ENCODE measurements at regions not wholly inside any gene's neighbourhood (a gene's known extent, or its start where the extent isn't known, plus 50 kb on each side); places are given as distances from the start of the nearest gene placed in this dataset.

GRCh38 chr5:40274568-40274967 lies 405.1 kb upstream of the PTGER4 start:
- Histone ChIP-seq H3K23ac (ENCODE audit: insufficient read length, low read depth, low read length) (no peak overlapping the region), H2BK20ac (ENCODE audit: low read depth, low read length, poor library complexity, severe bottlenecking) (no peak overlapping the region), H3K4ac (ENCODE audit: low read depth, low read length) (no peak overlapping the region), H3K79me2 (ENCODE audit: insufficient read depth, low read length) (no peaks in the 10 kb centered on the region), H2BK15ac (ENCODE audit: low read depth, low read length) (no peak overlapping the region), H2BK120ac (ENCODE audit: low read depth, low read length, poor library complexity, severe bottlenecking) (no peak overlapping the region), H3K27ac (ENCODE audit: insufficient read length, low read depth, low read length) (no peak overlapping the region), H4K20me1 (ENCODE audit: control insufficient read depth, insufficient read depth, insufficient read length) (no peaks in the 10 kb centered on the region), H3T11ph (ENCODE audit: low read length) (no peak overlapping the region), H3K79me1 (ENCODE audit: insufficient read depth, low read depth, low read length, poor library complexity, severe bottlenecking) (no peaks in the 10 kb centered on the region), H3K4me2 (ENCODE audit: insufficient read depth, insufficient read length, low read length) (no peak overlapping the region), H2AFZ (ENCODE audit: low read length) (no peak overlapping the region), H2BK5ac (ENCODE audit: insufficient read length, low read length) (no peak overlapping the region), H3K27me3 (ENCODE audit: insufficient read depth, low read length) (no peaks in the 10 kb centered on the region), H3K9me3 (ENCODE audit: control insufficient read depth, low read depth, low read length) (no peaks in the 10 kb centered on the region), H2AK5ac (ENCODE audit: insufficient read length, low read length) (no peak overlapping the region), H4K91ac (ENCODE audit: insufficient read length, low read depth, low read length) (no peak overlapping the region), H4K8ac (replicated peaks; ENCODE audit: insufficient read length, low read depth, low read length) (no peak overlapping the region), H3K18ac (ENCODE audit: insufficient read length, low read depth, low read length) (no peak overlapping the region), H3K14ac (ENCODE audit: insufficient read depth, low read length) (no peak overlapping the region), H2BK12ac (ENCODE audit: insufficient read length, low read depth, low read length) (no peak overlapping the region), H3K4me1 (ENCODE audit: insufficient read depth, low read length) (no peaks in the 10 kb centered on the region), H3K56ac (ENCODE audit: insufficient read length, low read depth, low read length) (no peak overlapping the region), H4K5ac (ENCODE audit: insufficient read length, low read depth, low read length) (no peak overlapping the region), H3K9ac (ENCODE audit: extremely low read depth, insufficient read length, low read length) (no peak overlapping the region), H3K23me2 (ENCODE audit: insufficient read length, low read depth, low read length, poor library complexity, severe bottlenecking) (no peaks in the 10 kb centered on the region)
- no peak for DNase-seq
- Mint-ChIP-seq H3K9me3 (no peaks in the 10 kb centered on the region), H3K27me3 (ENCODE audit: low read depth) (no peaks in the 10 kb centered on the region), H3K4me3 (no peak overlapping the region), H3K36me3 (ENCODE audit: insufficient read depth in 1 of 3, low read depth in 3 of 3) (no peaks in the 10 kb centered on the region; a peak in 1 of 7 replicates), H3K4me1 (peaks cover 2 to 3% of the 10 kb centered on the region in 2 experiments; a peak in 3 of 4 replicates), H3K27ac (no peak overlapping the region)
- no CpG with 5 or more reads among the region's 1 CpG for WGBS (ENCODE audit: extremely low coverage, insufficient read length, low lambda C conversion rate)
- no peak for TF ChIP-seq CTCF (conservative IDR thresholded peaks at IDR 0.05)

Data from H9 (cell line).